GM19463 (cell line): ENCODE measurements at regions not wholly inside any gene's neighbourhood (a gene's known extent, or its start where the extent isn't known, plus 50 kb on each side); places are given as distances from the start of the nearest gene placed in this dataset.

Source experiments
- ATAC-seq: cut with Tn5 transposase; IDR thresholded peaks from one replicate; pipeline ENCODE4 v1.9.1; 2021; ENCODE audit warnings: mild to moderate bottlenecking, moderate library complexity; ENCODE audit not compliant: unreplicated experiment

DNA sequence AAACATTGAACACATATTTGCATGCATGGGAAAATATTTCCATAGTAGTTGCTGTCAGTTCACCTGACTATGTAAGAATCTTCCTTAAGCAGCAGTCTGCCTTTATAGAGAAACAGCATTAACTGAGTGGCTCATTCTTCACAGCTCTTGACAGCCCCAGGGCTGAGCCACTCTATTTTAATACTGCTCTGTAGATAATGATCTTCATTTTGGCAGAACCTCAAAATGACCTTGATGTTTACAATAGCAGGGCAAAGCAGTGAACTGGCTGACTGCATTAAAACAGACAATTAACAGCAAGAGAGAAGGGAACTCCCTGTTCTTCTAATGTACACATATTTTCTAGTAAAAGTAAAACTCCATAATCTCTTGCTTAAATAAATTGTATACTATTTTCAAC, 580.6 kb upstream of the SOX11 start:
- no peak for ATAC-seq

DNA sequence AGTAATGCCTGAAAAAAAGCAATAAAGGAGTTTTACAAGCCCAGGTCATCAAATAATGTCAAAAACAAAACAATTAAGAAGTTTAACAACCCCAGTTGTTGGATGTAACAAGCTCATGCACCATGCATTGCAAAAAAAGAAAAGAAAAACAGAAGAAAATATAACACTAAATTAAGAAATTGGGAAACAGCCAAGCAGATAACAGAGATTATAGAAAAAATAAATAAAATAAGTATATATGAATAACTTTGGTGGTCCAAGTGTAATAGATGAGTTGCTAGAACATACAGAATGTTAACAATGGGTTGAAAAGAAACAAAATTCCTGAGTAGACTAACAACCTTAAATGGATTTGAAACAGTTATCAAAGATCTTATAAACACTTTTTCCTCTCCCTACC, 573.1 kb upstream of the SOX11 start:
- ATAC-seq = no peak

DNA sequence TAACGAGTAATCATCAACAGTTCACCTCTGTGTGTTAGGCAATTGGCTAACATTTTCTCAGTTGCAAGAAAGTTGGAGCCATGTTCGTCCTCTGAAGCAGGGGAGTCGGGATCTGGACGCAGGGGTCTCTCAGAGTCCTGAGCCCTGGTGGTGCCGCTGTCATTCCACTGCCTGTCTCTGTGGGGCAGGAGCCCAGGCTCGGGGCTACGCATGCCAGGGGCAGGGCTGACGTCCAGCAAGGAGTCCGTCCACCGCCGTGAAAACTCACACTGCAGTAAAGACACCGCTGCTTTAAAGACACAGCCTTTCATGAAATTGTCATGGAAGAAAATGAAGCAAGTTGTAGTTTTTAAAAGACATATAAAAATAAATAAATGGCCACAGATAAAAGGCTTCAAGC, 571.1 kb upstream of the SOX11 start:
- no peak for ATAC-seq

DNA sequence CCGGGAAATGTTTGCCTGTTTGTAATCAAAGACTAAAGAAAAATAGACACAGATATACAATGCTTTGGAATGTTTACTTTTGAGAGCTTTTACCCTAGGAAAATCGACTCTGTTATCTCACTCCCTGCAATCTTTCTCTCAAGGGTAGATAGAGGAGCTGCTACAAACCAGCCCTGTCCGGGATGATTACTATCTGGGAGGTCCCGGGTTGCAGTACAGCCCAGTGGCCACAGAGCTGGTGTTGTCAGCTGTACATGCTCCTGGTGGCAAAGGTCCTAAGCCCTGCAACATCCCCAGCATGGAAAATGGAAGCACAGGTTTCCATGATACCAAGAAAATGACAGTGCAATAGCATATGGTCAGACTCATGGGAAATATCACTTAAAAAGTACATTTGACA, 570.5 kb upstream of the SOX11 start:
- no peak for ATAC-seq

DNA sequence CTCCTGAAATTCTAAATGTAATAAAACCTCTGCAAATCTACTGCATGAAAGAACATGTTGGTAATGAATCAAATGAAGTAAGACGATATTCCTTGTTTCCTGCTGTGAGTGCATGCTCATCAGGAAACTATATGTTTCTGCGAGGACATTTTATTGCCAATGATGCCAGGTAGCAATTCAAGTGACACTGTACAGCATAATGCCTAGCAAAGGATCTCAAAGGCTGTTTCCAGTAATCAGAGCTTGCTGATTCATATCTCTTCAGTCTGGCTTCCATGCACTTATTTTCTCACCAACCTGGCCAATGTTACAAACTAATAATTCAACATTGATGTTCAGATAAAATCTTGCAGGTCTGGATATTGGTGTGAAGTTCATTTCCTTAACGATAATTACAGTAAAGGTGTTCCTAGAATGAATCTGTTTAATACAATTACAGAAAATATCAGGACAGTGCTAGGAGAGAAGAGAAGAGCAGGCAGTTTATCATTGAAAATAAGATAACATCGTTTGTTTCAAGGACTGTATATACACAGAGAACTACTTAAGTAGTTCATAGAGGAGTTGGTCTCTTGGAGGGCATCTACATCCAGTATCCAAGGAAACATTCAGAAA, 568.5 kb upstream of the SOX11 start:
- ATAC-seq = no peak

DNA sequence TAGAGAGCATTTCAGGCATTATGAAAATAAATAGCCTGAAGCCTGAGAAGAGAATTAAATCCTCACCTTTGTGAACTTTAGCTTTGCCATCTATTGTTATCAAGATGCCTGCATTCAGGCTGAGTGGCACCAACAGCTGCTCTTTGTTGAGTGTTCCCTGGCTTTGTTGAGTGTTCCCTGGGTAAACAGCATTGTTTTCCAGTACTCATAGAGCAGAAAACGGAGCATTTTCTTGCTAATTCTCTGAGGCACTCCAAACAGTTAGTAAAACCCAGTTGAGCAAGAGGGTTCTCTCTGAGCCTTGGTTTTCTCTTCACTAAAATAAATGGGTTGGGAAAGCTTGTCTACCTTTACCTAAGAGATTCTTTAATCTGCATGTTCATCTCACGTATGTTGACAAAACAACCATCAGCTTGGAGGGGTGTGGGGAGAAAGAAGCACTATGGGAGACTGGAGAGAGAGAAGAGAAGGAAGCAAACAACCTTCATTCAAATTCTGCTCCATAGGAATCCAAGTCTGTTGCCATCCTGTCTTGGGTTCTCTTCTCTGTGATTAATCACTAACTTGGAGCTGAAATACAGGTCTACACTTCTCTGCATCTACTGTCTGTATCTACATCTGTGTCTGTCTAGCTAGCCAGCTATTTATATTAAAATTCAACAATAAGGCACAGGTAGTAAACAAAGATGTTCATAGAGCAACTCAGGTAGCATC, 567.0 kb upstream of the SOX11 start:
- ATAC-seq = no peak

DNA sequence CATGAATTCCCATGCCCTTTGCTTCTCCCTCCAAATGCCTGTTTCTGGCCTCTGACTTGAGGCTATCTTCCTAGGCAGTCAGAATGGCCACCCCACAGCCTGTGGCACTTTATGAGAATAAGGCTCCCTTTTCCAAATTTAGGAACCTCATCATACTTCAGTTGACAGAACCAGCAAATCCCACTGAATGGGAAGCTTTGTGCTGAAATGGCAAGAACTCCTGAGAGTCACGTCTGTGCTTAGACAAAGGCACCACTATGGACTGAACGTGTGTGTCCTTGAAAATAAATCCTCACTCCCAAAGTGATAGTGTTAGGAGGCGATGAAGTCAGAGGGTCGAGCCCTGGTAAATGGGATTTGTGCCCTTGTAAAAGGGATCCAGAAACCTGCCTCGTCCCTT, 559.9 kb upstream of the SOX11 start:
- no peak for ATAC-seq

DNA sequence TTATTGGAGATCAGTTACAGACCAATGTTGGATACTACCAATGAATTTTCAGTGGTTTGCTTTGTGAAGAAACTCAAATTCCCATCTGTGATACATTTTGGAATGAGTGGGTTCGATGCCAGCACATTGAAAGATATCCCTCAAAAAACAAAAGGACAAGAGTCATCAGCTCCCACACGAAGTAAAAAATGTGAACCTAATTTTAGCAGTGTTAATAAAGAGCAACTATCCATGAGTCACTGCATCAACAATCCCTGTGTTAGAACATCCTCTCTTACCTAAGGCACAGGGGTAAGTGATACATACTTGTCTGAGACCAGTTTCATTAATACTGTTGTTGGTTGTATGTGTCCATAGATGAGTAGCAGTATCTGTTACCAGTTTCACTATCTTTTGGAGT, 551.8 kb upstream of the SOX11 start:
- no peak for ATAC-seq

DNA sequence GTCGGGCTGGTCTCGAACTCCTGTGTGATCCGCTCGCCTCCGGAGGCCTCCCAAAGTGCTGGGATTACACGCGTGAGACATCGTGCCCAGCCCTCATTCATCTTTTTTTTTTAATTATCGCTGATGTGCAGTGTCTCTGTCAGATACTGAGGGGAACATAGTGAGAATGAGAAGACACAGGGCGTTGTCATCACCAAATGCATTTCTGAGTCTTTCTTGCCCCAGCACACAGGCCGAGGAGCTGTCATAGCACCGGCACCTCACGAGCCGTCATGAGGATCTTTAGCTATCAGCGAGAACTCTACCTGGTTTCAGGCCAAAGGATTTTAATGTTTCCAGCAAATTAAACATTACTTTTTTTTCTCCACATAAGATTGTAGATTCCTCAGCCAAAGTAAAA, 548.0 kb upstream of the SOX11 start:
- ATAC-seq = no peak

DNA sequence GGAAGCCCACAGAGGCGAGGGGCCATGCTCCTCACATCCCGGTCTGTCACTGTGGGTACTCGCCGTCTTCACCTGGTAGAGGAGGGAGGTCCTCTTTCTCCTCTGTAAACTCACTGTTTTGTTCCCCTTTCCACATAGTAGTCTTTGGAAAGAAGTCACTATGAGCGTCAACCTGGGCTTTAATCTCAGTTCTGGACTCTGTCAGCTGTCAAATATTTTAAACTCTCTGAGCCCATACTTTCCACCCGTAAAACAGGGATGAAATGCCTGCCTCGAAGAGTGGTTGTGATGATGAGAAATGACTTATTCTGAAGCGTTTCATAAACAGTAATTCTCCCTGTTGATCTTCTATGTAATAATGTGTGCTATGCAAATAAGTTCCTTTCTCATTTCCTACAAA, 547.1 kb upstream of the SOX11 start:
- ATAC-seq = no peak

DNA sequence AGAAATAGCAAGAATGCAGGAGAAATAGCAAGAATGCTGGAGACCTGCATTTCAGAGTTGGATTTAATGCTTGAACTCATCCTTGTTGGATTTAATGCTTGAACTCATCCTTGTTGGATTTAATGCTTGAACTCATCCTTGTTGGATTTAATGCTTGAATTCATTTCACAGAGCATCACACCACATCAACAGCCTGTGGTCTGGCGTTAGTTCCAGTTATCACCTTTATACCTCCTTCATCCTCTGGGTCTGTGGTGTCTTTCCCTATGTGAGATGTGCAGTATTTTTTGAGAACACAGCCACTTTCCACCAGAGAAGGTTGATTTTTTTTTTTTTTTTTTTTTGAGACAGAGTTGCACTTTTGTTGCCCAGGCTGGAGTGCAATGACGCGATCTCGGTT, 546.4 kb upstream of the SOX11 start:
- no peak for ATAC-seq

DNA sequence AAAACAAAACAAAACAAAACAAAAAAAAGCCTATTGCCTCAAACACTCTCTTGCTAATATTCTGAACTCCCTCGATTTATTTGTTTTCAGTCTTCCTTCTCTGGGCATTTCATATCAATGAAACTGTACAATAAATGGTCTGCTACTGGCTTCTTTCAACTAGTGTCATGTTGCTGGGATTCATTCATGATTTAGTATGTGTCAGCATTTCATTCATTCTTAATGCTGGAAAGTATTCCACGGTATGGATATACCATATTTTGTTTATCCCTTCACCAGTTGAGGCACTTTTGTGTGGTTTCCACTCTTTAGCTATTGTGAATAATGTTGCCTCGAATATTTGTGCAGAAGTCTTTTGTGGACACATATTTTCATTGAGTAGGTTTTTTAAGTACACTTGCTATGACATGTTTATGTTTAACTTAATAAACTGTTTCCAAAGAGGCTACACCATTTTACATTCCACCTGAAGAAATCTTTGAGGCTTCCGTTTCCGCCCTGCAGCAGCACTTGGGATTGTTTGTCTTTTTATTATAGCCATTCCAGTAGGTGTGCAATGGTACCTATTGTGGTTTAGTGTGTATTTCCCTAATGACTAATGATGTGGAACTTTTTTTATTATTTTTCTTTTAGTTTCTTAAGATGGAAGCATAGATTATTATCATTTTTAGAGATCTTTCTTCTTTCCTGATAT, 543.6 kb upstream of the SOX11 start:
- no peak for ATAC-seq

DNA sequence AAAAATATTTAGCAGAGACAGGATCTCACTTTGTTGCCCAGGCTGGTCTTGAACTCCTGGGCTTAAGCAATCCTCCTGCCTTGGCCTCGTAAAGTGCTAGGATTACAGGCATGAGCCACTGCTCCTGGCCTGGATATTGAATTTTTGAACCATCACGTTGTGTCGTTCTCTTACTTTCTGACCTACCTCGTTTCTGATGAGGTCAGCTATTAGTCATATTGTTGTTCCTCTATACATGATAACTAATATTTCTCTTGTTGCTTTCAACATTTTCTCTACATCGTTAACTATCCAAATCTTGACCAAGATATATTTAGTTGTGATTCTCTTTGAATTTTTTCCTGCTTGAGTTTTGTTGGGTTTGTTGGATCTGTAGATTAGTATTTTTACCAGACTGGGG, 541.3 kb upstream of the SOX11 start:
- ATAC-seq = no peak

DNA sequence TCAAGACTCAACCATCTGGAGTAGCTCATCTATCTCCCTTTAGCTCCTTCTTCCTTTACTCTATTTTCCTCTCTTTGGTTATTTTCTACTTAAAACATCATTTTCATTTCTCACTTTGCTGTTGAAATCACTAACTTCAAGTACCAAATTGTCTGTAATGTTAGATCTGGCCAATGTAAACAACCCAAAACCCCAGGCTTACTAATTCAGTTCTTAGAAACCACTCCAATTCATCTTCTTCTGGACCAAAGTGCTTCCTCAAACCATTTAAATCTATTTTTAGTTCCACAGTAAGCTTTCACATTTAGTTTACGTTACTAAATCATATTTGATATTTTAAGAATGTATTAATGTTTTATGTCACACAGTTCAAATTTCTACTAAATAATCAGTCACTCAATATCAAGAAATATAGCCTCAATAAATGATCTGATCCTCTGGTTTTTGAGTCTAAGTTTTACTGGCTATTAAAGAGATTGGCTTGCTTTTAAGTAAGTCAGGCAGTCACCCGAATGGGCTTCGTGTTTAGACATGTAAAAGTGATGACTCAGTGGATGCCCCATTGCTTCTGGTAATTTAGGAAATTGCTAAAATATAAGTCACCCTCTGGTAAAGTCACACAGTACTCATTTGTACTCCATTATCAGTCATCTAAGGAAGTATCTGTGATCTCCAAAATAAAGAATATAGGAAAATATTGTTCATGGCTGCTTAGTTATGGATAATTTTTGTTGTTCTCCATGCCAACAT, 527.2 kb upstream of the SOX11 start:
- ATAC-seq = no peak

DNA sequence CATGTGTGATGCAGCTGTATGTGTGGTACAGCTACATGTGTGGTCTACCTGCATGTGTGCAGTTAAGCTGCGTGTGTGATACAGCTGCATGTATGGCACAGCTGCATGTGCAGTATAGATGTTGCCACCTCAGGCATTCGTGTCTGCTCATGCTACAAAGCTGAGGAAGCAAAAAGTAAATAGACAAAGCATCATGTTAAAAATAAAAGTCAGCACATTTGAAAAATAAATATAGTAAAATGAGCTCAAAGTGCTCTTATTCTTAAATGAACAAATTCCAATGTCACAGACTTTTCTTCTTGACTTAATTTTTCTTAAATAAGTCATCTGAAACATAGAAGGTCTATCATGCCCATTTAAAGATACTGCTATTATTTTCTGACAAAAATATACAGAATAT, 519.3 kb upstream of the SOX11 start:
- ATAC-seq = no peak

DNA sequence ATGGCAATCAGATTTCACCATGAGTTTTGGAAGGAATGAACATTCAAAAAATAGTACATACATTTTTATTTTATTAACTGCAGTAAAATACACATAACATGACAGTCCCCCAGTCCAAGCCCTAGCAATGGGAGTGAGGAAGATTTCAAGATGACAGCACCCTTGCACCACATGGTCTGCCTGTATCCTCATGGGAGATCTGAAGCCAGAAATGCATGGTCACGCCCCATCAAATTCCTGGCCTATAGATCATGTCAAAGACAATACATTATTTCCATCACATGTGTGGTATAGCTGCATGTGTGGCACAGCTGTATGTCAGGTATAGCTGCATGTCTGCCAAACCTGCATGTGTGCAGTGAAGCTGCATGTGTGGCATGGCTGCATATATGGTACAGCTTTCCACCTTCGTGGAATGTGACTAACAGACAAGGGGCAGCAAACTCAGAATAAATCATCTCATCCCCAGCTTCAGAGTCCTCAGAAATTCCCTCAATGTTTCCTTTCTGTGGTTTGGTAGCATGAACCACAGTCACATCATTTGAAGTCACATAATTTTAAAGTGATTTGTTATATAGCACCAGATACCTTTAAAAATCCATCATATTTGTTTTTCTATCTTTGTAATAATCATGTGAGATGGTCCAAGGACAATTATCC, 518.2 kb upstream of the SOX11 start:
- ATAC-seq = no peak

DNA sequence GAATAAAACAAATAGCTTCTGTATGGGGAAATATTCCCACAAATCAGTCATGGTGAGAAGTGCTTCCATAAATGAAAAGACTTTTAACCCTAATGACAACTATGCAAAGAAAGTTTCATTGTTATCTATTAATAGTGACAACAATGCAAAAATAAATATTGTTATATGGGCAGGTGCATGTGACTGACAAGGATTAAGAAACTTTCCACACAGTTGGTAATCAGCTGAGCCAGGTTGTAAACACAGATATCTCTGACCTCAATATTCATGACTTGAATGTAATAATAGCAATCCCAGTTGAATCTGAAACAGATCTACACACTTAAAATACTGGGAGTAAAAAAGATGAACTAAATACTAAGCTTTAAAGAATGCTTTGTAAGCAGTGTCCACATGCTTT, 517.0 kb upstream of the SOX11 start:
- ATAC-seq = no peak

DNA sequence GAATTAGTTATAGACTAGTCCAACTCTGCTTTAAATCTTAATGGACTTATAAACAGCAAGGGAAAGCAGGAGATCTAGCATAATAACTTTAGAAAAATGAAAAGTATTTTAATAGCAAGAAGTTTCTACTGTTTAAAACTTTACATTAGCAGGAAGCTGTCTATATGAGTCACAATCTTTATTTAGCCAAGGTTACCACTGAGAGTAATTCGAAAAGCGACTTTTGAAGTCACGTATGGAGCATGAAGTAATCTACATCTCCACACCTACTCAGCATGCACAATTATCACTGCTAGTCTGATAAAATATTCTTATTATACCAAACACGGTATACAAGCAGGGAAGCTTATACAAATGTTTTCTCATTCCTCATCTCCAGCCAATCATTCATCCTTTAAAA, 515.4 kb upstream of the SOX11 start:
- ATAC-seq = no peak

DNA sequence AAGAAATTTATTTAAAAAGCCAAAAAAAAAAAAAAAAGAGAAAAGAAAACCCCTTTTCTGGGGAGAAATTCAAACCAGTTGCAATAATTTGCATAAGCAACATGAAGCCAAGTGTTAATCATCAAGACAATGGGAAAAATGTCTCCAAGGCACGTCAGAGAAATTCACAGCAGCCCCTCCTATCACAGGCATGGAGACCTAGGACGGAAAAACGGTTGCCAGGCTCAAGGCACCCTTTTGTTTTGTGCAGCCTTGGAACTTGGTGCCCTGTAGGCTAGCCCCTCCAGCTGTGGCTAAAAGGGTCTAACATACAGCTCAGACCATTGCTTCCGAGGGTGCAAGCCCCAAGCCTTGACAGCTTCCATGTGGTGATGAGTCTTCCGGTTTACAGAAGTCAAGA, 509.2 kb upstream of the SOX11 start:
- no peak for ATAC-seq

DNA sequence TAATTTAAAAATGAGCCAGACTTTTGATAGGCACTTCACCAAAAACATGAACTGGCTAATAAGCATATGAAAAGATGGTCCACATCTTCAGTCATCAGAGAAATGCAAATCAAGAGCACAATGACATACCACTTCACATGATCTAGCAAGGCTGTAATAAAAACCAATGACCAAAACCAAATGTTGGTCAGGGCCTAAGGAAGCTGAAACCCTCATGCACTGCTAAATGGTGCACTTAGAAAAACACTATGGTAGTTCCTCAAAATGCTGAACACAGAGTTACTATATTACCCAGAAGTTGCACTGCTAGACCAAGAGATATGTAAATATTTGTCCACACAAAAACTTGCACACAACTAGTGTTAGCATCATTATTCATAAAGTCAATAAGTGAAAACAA, 504.9 kb upstream of the SOX11 start:
- ATAC-seq = no peak

DNA sequence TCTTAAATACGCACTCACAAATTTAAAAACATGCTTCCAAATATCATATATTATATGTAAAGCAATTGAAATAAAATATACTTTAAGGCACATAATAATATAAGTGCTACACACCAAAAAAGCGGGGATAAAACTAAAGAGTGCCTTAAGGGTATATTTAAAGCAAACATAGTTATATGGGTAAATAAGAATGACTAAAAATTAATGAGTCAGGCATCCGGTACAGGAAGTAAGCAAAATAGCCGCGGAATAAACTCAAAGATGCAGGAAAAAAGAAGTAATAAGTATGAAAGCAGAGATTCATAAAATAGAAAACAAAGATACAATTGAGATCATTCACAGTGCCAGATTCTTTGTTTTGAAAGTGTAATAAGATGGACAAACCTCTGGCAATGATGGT, 503.5 kb upstream of the SOX11 start:
- ATAC-seq = no peak
